MCF 10A (cell line): ENCODE measurements at regions not wholly inside any gene's neighbourhood (a gene's known extent, or its start where the extent isn't known, plus 50 kb on each side); places are given as distances from the start of the nearest gene placed in this dataset.

Experiments used
- BruUV-seq: library from RNA; stranded (reverse); fragments of 400-500 nt; replicated peaks from 2 replicates; lab custom pipeline; 2021; lab: Mats Ljungman, UMichigan
- CTCF ChIA-PET: fragments of 300-600 bp; sonication (Branson Sonifier 250); formaldehyde crosslinking; extraction: SDS; loops from one replicate; lab custom pipeline; 2021; ENCODE audit warnings: antibody characterized with exemption, inconsistent platforms; lab: Yijun Ruan, JAX
- POLR2A ChIA-PET: fragments of 300-600, 350-650 bp; sonication (Branson Sonifier 250); formaldehyde crosslinking; extraction: SDS; loops from one replicate; lab custom pipeline; 2020; ENCODE audit warnings: antibody characterized with exemption, inconsistent platforms; lab: Yijun Ruan, JAX
- DNase-seq: peaks from one replicate; pipeline ENCODE4 v3.0.0-alpha.2; 2018; ENCODE audit not compliant: unreplicated experiment
- H3K27ac Mint-ChIP-seq: one replicate; pipeline ENCODE4 v1.8.0; 2022; ENCODE audit warnings: mild to moderate bottlenecking, low read depth, mixed read lengths; ENCODE audit not compliant: unreplicated experiment
- H3K27me3 Mint-ChIP-seq: one replicate; pipeline ENCODE4 v1.8.0; 2022; ENCODE audit warnings: mixed read lengths; ENCODE audit not compliant: insufficient read depth, unreplicated experiment
- H3K36me3 Mint-ChIP-seq: one replicate; pipeline ENCODE4 v1.8.0; 2022; ENCODE audit warnings: mild to moderate bottlenecking, moderate library complexity, mixed read lengths; ENCODE audit not compliant: insufficient read depth, unreplicated experiment
- H3K4me1 Mint-ChIP-seq: one replicate; pipeline ENCODE4 v1.8.0; 2022; ENCODE audit warnings: mixed read lengths; ENCODE audit not compliant: insufficient read depth, unreplicated experiment
- H3K4me3 Mint-ChIP-seq: one replicate; pipeline ENCODE4 v1.8.0; 2022; ENCODE audit warnings: mild to moderate bottlenecking, moderate library complexity, mixed read lengths; ENCODE audit not compliant: unreplicated experiment
- H3K9me3 Mint-ChIP-seq: one replicate; pipeline ENCODE4 v1.8.0; 2022; ENCODE audit warnings: mixed read lengths; ENCODE audit not compliant: unreplicated experiment
- CTCF ChIP-seq: fragments of 200-600 bp; IDR thresholded peaks from one replicate; pipeline ENCODE4 v1.8.0; 2022; ENCODE audit warnings: antibody characterized with exemption, mild to moderate bottlenecking; ENCODE audit not compliant: unreplicated experiment
- intact Hi-C: fragments of 100-400 bp; cut with micrococcal nuclease; formaldehyde crosslinking; loops from 2 replicates; pipeline ENCODE4 v1.14.1; 2022

DNA sequence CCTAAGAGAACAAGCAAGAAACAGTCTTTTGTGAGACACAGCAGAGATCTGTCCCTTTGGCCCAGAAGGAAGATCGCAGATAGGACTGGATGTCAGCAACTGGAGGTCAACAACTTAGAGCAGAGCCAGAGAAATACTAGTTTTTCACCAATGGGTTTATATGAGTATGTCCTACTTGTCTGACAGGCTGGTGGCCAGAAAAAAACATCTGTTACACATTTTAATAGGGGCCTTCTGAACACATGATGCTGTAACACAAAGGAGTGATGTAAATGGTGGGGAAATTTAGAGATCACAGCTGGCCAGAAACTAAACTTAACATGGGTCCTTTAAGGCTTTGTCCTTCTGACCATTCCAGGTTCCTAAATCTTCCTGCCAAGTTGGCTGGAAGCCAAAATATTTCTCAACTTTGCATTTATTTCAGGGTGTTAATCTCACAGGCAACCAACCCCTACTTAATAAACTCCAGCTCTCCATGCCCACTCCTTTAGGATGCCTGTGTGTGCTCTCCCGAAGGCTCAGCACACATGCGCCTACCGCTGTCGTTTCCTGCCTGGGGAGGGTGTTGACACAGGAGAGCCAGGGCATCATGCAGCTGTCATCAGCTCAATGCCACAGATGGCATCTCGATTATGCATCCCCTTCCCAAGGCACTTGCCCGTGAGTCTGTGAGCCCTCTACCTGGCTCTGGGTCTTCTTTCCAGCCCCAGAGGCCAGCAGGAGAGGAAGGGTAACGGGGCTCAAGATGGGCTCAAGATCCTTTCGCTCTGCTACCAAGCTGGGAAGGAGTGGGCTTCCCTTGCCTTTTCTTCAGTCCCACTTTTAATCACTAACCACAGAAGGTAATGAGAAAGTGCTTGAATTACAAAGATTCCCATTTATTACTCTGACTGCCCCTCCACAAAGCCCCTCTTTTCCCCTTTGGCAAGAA is 252.5 kb downstream of the ETAA1 start:
- ChIA-PET CTCF (interaction anchor here (0.6 to 1.8 kb wide), 13 partner anchors 76 to 1154 kb away, joined by 3 to 9 read pairs (median 3); no protein-coding TSS in a partner anchor), POLR2A (interaction anchor here (0.5 to 3.7 kb wide), 14 partner anchors 30 to 1216 kb away, joined by 3 to 22 read pairs (median 4); partner anchors contain the start of genes ETAA1 and MEIS1)
- Mint-ChIP-seq H3K36me3 (no peaks in the 10 kb centered on the region), H3K4me3 (no peak overlapping the region), H3K4me1 (peaks cover 25% of the 10 kb centered on the region), H3K27me3 (no peaks in the 10 kb centered on the region), H3K9me3 (peaks cover 14% of the 10 kb centered on the region), H3K27ac (peak overlapping the region; percentile 78)
- BruUV-seq = no TSS peak
- peak; percentile 68 for DNase-seq
- intact Hi-C loops = loop anchor here (1.0 to 2.0 kb wide), 5 partner anchors 172 to 1073 kb away; no protein-coding TSS in a partner anchor
- TF ChIP-seq CTCF = no peak

- TF ChIP-seq CTCF = peak; percentile 84
- intact Hi-C loops = loop anchor here (1.0 to 2.0 kb wide), 10 partner anchors 173 to 1221 kb away; no protein-coding TSS in a partner anchor
- BruUV-seq = no TSS peak
- H3K4me3 Mint-ChIP-seq = no peak overlapping the region
- peak; percentile 88 for DNase-seq
- no peaks in the 10 kb centered on the region for H3K27me3 Mint-ChIP-seq
- peaks cover 21% of the 10 kb centered on the region for H3K9me3 Mint-ChIP-seq
- H3K27ac Mint-ChIP-seq = peak overlapping the region; percentile 78
- no peaks in the 10 kb centered on the region for H3K36me3 Mint-ChIP-seq
- CTCF ChIA-PET = interaction anchor here (0.5 to 2.2 kb wide), 33 partner anchors 11 to 1989 kb away, joined by 3 to 15 read pairs (median 3); no protein-coding TSS in a partner anchor
- peaks cover 25% of the 10 kb centered on the region for H3K4me1 Mint-ChIP-seq
- POLR2A ChIA-PET = interaction anchor here (0.5 to 3.7 kb wide), 15 partner anchors 31 to 1345 kb away, joined by 3 to 22 read pairs (median 5); partner anchors contain the start of genes ETAA1 and MEIS1
These were observed 253.4 kb downstream of the ETAA1 start for GRCh38 chr2:67650291-67651133.

DNA sequence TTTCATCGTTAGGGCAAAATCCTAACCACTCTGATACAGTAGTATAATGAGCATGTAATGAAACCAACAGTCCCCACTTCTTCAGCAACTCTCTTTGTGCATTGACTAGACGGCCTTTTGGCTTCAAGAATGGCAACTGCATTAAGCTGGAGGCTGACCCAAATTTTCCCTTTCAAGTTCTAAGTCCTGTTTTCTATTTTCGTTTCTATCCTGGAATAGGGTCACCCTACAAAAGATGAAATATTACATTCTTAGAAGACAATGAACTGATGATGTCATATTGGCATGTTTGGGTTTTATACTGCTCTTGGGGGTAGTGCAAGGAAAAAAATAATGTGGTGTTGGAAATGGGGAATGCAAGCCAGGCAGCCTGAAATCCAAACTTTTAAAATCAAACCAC is 254.4 kb downstream of the ETAA1 start:
- ChIA-PET CTCF (interaction anchor here (0.6 to 2.2 kb wide), 25 partner anchors 10 to 1990 kb away, joined by 3 to 15 read pairs (median 3); no protein-coding TSS in a partner anchor), POLR2A (interaction anchor here (1.2 to 3.7 kb wide), 7 partner anchors 90 to 1216 kb away, joined by 4 to 22 read pairs (median 8); partner anchors contain the start of gene MEIS1)
- Mint-ChIP-seq H3K4me3 (no peak overlapping the region), H3K4me1 (peaks cover 25% of the 10 kb centered on the region), H3K27me3 (no peaks in the 10 kb centered on the region), H3K27ac (no peak overlapping the region), H3K9me3 (peaks cover 12% of the 10 kb centered on the region), H3K36me3 (no peaks in the 10 kb centered on the region)
- intact Hi-C loops = loop anchor here (1.0 to 2.0 kb wide), 9 partner anchors 189 to 1222 kb away; no protein-coding TSS in a partner anchor
- no peak for DNase-seq
- no TSS peak for BruUV-seq
- no peak for TF ChIP-seq CTCF
